ENCODE measurements at regions not wholly inside any gene's neighbourhood (a gene's known extent, or its start where the extent isn't known, plus 50 kb on each side); places are given as distances from the start of the nearest gene placed in this dataset.

DNA sequence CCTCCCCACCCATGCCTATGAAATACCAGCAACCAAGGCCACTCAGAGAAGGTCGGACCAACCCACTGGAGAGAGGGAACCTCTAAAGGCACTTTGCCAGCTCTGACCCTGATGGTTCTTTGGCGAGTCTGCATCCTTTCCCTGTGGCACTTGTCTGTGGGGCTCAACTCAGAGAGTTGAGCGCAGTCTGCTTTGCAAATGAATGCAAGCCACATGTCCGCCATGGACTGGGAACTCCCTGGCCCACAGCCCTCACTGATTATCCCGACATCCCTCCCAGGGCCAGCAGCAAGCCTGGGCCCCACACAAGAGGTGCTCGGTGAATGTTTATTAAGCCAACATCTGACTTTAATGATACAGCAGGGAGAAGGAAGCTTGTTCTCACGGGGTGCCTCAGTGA is 55.5 kb upstream of the HES1 start:
- H3K4me2 ChIP-seq (ENCODE audit: low read length): no peak overlapping the region
- H3K79me2 ChIP-seq (ENCODE audit: insufficient read depth, low read length): no peaks in the 10 kb centered on the region
- ATAC-seq (no peak), DNase-seq (ENCODE audit: low read depth, low spot score) (no peak)
- intact Hi-C loops (cut with micrococcal nuclease): no loop called here
- no peaks in the 10 kb centered on the region; a peak in 1 of 4 replicates for H3K4me1 ChIP-seq (ENCODE audit: control insufficient read depth in 1 of 2, insufficient read depth in 2 of 2, low read length in 2 of 2)
- TF ChIP-seq EZH2phosphoT487 (IDR thresholded peaks at IDR 0.05; ENCODE audit: borderline replicate concordance) (no peak), CEBPB (IDR thresholded peaks at IDR 0.05; ENCODE audit: low read depth) (no peak), ELF1 (IDR thresholded peaks at IDR 0.05; ENCODE audit: borderline replicate concordance, low read depth) (no peak), TCF7L2 (IDR thresholded peaks at IDR 0.05; ENCODE audit: borderline replicate concordance, extremely low read depth, insufficient read depth, insufficient read length) (no peak), JUND (IDR thresholded peaks at IDR 0.05) (no peak), ZFX (IDR thresholded peaks at IDR 0.05) (no peak), EZH2 (IDR thresholded peaks at IDR 0.05) (no peak), YY1 (IDR thresholded peaks at IDR 0.05; ENCODE audit: extremely low read depth, insufficient replicate concordance, low read depth, low read length) (no peak), POLR2A (IDR thresholded peaks at IDR 0.05; ENCODE audit: borderline replicate concordance, extremely low read depth, insufficient read depth, insufficient read length) (no peak), EGR1 (IDR thresholded peaks at IDR 0.05; ENCODE audit: low read depth) (no peak), POLR2AphosphoS5 (IDR thresholded peaks at IDR 0.05; ENCODE audit: low read depth, low read length) (no peak), SP1 (IDR thresholded peaks at IDR 0.05; ENCODE audit: low read depth) (no peak), CBX3 (IDR thresholded peaks at IDR 0.05; ENCODE audit: low read depth) (no peak), RAD21 (IDR thresholded peaks at IDR 0.05; ENCODE audit: low read depth) (no peak), SIN3A (IDR thresholded peaks at IDR 0.05; ENCODE audit: low read depth) (no peak)
- TF ChIP-seq, protein P1, sequence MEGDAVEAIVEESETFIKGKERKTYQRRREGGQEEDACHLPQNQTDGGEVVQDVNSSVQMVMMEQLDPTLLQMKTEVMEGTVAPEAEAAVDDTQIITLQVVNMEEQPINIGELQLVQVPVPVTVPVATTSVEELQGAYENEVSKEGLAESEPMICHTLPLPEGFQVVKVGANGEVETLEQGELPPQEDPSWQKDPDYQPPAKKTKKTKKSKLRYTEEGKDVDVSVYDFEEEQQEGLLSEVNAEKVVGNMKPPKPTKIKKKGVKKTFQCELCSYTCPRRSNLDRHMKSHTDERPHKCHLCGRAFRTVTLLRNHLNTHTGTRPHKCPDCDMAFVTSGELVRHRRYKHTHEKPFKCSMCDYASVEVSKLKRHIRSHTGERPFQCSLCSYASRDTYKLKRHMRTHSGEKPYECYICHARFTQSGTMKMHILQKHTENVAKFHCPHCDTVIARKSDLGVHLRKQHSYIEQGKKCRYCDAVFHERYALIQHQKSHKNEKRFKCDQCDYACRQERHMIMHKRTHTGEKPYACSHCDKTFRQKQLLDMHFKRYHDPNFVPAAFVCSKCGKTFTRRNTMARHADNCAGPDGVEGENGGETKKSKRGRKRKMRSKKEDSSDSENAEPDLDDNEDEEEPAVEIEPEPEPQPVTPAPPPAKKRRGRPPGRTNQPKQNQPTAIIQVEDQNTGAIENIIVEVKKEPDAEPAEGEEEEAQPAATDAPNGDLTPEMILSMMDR (IDR thresholded peaks at IDR 0.05 in 2 of 3, conservative IDR thresholded peaks at IDR 0.05 in 1 of 3; ENCODE audit: borderline replicate concordance in 1 of 3, insufficient read depth in 1 of 3, low read depth in 2 of 3, low read length in 2 of 3): no peak
- TF ChIP-seq, protein P2, sequence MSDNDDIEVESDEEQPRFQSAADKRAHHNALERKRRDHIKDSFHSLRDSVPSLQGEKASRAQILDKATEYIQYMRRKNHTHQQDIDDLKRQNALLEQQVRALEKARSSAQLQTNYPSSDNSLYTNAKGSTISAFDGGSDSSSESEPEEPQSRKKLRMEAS (IDR thresholded peaks at IDR 0.05): no peak
- TF ChIP-seq, protein P3, sequence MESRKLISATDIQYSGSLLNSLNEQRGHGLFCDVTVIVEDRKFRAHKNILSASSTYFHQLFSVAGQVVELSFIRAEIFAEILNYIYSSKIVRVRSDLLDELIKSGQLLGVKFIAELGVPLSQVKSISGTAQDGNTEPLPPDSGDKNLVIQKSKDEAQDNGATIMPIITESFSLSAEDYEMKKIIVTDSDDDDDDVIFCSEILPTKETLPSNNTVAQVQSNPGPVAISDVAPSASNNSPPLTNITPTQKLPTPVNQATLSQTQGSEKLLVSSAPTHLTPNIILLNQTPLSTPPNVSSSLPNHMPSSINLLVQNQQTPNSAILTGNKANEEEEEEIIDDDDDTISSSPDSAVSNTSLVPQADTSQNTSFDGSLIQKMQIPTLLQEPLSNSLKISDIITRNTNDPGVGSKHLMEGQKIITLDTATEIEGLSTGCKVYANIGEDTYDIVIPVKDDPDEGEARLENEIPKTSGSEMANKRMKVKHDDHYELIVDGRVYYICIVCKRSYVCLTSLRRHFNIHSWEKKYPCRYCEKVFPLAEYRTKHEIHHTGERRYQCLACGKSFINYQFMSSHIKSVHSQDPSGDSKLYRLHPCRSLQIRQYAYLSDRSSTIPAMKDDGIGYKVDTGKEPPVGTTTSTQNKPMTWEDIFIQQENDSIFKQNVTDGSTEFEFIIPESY (IDR thresholded peaks at IDR 0.05; ENCODE audit: extremely low read depth, insufficient replicate concordance, low read length): no peak
- TF ChIP-seq, protein P4, sequence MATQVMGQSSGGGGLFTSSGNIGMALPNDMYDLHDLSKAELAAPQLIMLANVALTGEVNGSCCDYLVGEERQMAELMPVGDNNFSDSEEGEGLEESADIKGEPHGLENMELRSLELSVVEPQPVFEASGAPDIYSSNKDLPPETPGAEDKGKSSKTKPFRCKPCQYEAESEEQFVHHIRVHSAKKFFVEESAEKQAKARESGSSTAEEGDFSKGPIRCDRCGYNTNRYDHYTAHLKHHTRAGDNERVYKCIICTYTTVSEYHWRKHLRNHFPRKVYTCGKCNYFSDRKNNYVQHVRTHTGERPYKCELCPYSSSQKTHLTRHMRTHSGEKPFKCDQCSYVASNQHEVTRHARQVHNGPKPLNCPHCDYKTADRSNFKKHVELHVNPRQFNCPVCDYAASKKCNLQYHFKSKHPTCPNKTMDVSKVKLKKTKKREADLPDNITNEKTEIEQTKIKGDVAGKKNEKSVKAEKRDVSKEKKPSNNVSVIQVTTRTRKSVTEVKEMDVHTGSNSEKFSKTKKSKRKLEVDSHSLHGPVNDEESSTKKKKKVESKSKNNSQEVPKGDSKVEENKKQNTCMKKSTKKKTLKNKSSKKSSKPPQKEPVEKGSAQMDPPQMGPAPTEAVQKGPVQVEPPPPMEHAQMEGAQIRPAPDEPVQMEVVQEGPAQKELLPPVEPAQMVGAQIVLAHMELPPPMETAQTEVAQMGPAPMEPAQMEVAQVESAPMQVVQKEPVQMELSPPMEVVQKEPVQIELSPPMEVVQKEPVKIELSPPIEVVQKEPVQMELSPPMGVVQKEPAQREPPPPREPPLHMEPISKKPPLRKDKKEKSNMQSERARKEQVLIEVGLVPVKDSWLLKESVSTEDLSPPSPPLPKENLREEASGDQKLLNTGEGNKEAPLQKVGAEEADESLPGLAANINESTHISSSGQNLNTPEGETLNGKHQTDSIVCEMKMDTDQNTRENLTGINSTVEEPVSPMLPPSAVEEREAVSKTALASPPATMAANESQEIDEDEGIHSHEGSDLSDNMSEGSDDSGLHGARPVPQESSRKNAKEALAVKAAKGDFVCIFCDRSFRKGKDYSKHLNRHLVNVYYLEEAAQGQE (IDR thresholded peaks at IDR 0.05; ENCODE audit: low read depth): no peak
- TF ChIP-seq, protein P5, sequence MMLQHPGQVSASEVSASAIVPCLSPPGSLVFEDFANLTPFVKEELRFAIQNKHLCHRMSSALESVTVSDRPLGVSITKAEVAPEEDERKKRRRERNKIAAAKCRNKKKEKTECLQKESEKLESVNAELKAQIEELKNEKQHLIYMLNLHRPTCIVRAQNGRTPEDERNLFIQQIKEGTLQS (IDR thresholded peaks at IDR 0.05): no peak
- H3K36me3 ChIP-seq (ENCODE audit: control insufficient read depth in 1 of 2, insufficient read depth in 2 of 2, low read length in 2 of 2): no peaks in the 10 kb centered on the region
- ChIA-PET RAD21 (ENCODE audit: low non-redundant PET in 1 of 2, low total read pairs in 2 of 2, uncharacterized antibody in 2 of 2, unreplicated experiment in 2 of 2) (no interaction called here), POLR2A (no interaction called here), CTCF (no interaction called here)
- H4K20me1 ChIP-seq (ENCODE audit: insufficient read depth): no peaks in the 10 kb centered on the region
- no peaks in the 10 kb centered on the region for H3K9me3 ChIP-seq (ENCODE audit: control insufficient read depth in 1 of 2, insufficient read depth in 1 of 2, low read depth in 1 of 2, low read length in 2 of 2)
- BruUV-seq (replicated peaks): no TSS peak
- no peak overlapping the region for H3K4me3 ChIP-seq (replicated peaks in 1 of 2; ENCODE audit: low read depth in 1 of 2, low read length in 2 of 2)
- no peak overlapping the region for H3K9ac ChIP-seq (ENCODE audit: low read length)
- no peaks in the 10 kb centered on the region for H3K9me2 ChIP-seq (ENCODE audit: insufficient read depth)
- H3K27ac ChIP-seq (ENCODE audit: low read depth, low read length): no peak overlapping the region
- peaks cover 12% of the 10 kb centered on the region; the same call in 1 of the 2 replicates for H3K27me3 ChIP-seq (ENCODE audit: insufficient read depth, low read length)
- H2AFZ ChIP-seq (ENCODE audit: low read depth, low read length, poor library complexity, severe bottlenecking): no peak overlapping the region
